Mucosa of descending colon (tissue), 3 donors: ENCODE measurements at regions not wholly inside any gene's neighbourhood (a gene's known extent, or its start where the extent isn't known, plus 50 kb on each side); places are given as distances from the start of the nearest gene placed in this dataset.

Experiments
- ATAC-seq: fragments of 200-7000 bp; cut with Tn5 transposase; one replicate; pipeline ENCODE4 v1.9.1; 2020; ENCODE audit warnings: mild to moderate bottlenecking, moderate library complexity
- DNase-seq, 3 donors: peaks; one replicate each; pipeline ENCODE4 v3.0.0-alpha.2; 2020
- H3K36me3 ChIP-seq: fragments of 200-600 bp; one replicate; pipeline ENCODE4 v1.8.0; 2021; ENCODE audit warnings: low read depth, mild to moderate bottlenecking
- H3K4me1 ChIP-seq: fragments of 200-600 bp; one replicate; pipeline ENCODE4 v1.8.0; 2021; ENCODE audit warnings: low read depth, mild to moderate bottlenecking
- H3K4me3 ChIP-seq: fragments of 200-600 bp; one replicate; pipeline ENCODE4 v1.8.0; 2021; ENCODE audit warnings: mild to moderate bottlenecking
- H3K9me3 ChIP-seq: fragments of 200-600 bp; one replicate; pipeline ENCODE4 v1.8.0; 2021; ENCODE audit warnings: mild to moderate bottlenecking
- intact Hi-C, 2 donors: fragments of 100-400 bp; cut with DNase I in 1 of 2; cut with micrococcal nuclease in 1 of 2; formaldehyde crosslinking; loops; one replicate each; pipeline versions ENCODE4 v1.11.0 to v1.11.1; 2022; cut with DNase I, micrococcal nuclease
- TF ChIP-seq, protein P1 (sequence below): fragments of 200-600 bp; IDR thresholded peaks from one replicate; pipeline ENCODE4 v1.8.0; 2022; ENCODE audit warnings: antibody characterized with exemption, mild to moderate bottlenecking
- donor health status: DM: no; HTN: no; CAD: no; lungs with moderate emphysema.
- donor health status: DM: no; HTN: no; CAD: no.
- donor health status: DM: no; HTN: yes; CAD: no.

DNA sequence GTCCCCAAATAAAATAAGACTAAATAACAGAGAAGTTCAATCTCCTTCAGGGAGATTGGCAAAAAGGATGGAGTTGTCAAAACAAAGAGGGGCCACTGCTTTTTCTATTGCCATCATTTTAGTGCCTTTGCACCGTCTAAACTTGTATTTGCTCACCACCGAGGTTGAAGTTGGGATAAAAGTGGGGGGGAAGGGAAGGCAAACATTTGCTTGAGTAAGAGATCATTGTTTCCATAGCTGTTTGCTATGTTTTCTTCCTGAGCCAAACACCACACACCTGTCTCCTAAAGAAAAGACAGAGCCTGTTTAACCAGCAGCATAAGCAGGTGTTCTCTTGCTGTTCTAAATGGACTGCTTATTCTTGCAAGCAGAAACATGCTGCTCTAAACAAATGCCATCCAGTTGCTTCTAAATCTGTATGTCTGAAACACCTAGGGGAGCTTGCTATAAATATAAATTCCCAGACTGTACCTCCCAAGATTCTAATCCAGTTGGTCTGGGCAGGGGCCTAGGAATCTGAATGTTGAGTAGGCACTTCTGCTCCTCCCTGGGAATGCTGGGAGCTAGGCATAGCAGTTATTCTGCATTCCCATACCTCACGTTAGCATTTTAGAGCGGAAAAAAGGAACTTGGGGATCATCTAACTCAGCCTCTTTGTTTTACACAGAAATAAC, 179.4 kb upstream of the ARL4C start:
- Histone ChIP-seq H3K4me1 (no peaks in the 10 kb centered on the region), H3K9me3 (no peaks in the 10 kb centered on the region), H3K4me3 (no peak overlapping the region), H3K36me3 (no peaks in the 10 kb centered on the region)
- TF ChIP-seq, protein P1, sequence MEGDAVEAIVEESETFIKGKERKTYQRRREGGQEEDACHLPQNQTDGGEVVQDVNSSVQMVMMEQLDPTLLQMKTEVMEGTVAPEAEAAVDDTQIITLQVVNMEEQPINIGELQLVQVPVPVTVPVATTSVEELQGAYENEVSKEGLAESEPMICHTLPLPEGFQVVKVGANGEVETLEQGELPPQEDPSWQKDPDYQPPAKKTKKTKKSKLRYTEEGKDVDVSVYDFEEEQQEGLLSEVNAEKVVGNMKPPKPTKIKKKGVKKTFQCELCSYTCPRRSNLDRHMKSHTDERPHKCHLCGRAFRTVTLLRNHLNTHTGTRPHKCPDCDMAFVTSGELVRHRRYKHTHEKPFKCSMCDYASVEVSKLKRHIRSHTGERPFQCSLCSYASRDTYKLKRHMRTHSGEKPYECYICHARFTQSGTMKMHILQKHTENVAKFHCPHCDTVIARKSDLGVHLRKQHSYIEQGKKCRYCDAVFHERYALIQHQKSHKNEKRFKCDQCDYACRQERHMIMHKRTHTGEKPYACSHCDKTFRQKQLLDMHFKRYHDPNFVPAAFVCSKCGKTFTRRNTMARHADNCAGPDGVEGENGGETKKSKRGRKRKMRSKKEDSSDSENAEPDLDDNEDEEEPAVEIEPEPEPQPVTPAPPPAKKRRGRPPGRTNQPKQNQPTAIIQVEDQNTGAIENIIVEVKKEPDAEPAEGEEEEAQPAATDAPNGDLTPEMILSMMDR = no peak
- ATAC-seq (peak; percentile 67), DNase-seq (no peak)
- intact Hi-C loops = no loop called here

DNA sequence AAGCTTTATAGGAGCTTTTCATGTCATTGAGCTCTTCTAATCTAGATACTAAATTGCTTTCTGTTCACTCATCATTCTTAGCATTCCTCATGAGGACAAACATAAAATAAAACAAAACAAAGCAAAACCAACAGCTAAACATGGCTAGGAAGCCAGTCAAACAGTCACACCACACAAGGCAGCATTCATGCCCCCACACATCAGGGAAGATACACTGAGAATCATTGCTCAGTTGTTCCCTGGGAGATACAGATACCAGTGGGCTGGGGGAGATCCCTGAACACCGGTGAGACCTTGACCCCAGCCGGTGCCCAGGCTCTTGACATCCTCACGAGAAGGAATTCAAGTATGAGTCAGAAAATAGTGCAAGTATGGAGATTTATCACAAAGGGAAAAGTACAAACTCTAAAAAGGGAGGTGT, 177.9 kb upstream of the ARL4C start:
- intact Hi-C loops = no loop called here
- Histone ChIP-seq H3K4me3 (no peak overlapping the region), H3K36me3 (no peaks in the 10 kb centered on the region), H3K4me1 (no peaks in the 10 kb centered on the region), H3K9me3 (no peaks in the 10 kb centered on the region)
- TF ChIP-seq, protein P1 = no peak
- ATAC-seq (no peak), DNase-seq (no peak)

DNA sequence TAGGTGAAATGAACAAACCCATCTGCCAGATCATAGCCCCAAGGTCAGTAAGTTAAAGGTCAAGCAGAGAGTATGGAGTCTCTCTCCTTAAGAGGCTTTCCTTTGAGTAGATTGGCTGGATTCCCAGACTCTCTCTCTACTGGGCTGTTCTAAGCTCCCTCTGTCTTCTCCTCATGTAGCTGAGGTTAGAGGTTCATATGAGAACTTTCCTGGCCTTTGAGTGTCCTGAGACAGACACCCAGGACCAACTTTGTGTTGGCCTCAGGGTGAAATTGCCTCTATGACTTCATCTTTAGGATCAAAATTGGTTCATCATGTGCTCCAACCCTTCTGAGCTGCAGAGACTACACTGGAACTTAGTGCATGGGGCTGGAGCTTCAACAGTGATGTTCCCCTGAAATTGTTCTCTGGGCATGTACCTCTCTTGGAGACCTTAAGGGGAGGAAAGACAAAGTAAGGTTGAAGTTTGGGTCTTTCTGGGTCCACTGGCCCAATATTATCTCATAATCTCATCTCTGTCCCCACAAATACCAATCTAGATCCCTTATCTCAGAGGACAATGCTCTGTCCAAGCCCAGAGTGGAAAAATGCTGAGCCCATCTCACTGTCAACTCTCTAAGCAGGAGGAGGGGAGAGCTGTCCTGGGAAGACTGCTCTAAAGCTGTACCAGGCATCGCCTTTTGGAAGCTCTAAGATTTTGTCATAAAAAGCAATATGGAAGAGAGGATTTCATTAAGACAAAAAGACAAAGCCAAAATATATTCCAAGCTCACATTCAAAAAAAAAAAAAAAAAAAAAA, 177.3 kb upstream of the ARL4C start:
- DNase-seq (no peak), ATAC-seq (no peak)
- TF ChIP-seq, protein P1 = no peak
- H3K4me3 ChIP-seq = no peak overlapping the region
- H3K4me1 ChIP-seq = no peaks in the 10 kb centered on the region
- no peaks in the 10 kb centered on the region for H3K9me3 ChIP-seq
- intact Hi-C loops = no loop called here
- H3K36me3 ChIP-seq = no peaks in the 10 kb centered on the region

DNA sequence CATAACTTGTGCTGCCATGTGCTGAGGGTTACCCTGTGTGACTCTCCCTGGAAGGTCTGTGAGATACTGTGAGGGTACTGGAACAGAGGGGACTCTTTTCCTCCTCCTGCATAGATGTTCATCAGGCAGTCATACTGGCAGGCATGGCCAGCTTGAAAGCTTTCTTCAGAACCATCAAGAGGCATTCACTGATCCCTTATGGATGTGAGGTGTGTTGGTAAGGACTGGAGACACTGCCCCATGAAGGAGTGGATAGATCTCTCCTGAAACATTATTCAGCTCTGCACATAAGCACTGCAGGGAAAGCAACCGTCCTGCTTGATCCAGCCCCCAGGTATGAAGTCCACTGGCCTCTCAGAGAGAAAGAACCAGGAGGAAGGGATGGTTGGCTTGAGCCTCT, 176.6 kb upstream of the ARL4C start:
- no peak overlapping the region for H3K4me3 ChIP-seq
- intact Hi-C loops = no loop called here
- no peaks in the 10 kb centered on the region for H3K4me1 ChIP-seq
- H3K36me3 ChIP-seq = no peaks in the 10 kb centered on the region
- no peaks in the 10 kb centered on the region for H3K9me3 ChIP-seq
- no peak for DNase-seq
- TF ChIP-seq, protein P1 = no peak
- ATAC-seq = no peak

DNA sequence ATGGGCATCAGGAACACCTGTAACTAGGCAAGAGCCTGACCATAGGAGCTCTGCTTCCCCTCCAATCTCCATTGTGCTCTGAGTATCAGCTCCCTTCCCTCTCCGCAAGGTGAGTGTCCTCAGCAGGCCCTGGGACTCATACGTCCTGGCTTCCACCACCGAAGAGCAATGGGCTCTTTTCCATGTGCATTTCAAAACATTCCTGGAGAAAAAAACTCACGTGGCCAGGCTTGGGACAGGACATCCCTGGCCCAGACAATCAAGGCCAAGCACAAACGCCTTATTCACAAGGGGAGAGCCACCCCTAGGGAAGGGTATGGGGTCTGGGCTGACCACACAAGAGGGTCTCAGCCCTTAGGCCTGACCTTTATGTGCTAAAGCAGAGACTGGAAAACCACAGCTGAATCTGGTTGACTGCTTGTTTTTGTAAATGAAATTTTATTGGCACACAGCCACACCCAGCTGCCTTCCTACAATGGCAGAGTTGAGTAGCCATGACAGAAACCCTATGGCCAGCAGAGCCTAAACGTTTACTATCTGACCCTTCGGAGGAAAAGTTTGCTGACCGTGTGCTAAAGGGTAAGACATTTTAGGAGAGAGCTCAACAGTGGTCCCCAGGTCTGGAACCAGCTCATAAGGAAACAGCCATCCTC, 175.7 kb upstream of the ARL4C start:
- intact Hi-C loops = no loop called here
- H3K9me3 ChIP-seq = no peaks in the 10 kb centered on the region
- ATAC-seq (no peak), DNase-seq (no peak)
- no peak overlapping the region for H3K4me3 ChIP-seq
- H3K4me1 ChIP-seq = no peaks in the 10 kb centered on the region
- no peaks in the 10 kb centered on the region for H3K36me3 ChIP-seq
- TF ChIP-seq, protein P1 = no peak
